GM18858 (cell line): ENCODE measurements at regions not wholly inside any gene's neighbourhood (a gene's known extent, or its start where the extent isn't known, plus 50 kb on each side); places are given as distances from the start of the nearest gene placed in this dataset.

ENCODE experiments used
- ATAC-seq: cut with Tn5 transposase; IDR thresholded peaks from one replicate; pipeline ENCODE4 v1.9.1; 2021; ENCODE audit not compliant: unreplicated experiment

GRCh38 chr15:66927201-66928077 is 138.0 kb upstream of the SMAD3 start:
- no peak for ATAC-seq

DNA sequence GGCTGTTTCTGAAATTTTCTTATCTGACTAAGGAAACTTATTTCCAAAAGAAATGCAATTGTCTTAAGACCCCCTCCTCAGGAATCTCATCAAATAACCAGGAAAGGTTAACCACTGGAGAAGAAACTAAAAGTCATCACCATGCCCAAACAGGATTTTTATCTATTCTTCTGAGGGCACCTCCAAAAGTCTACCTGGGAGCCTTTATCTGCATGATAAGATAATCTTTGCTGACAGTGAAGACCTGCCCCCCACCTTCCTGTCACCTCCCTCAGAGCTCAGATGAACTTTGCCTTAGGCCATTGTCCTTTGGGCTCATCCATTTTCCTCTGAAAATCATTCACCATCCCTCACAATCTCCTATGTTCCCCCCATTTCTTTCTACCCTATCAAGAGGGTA is 137.3 kb upstream of the SMAD3 start:
- no peak for ATAC-seq

- no peak for ATAC-seq
Observed at GRCh38 chr15:66928784-66929183, 136.6 kb upstream of the SMAD3 start.

- ATAC-seq, result no peak
Observed at GRCh38 chr15:66929843-66930402, 135.5 kb upstream of the SMAD3 start.

GRCh38 chr15:66931768-66932633 is 133.4 kb upstream of the SMAD3 start:
- no peak for ATAC-seq

DNA sequence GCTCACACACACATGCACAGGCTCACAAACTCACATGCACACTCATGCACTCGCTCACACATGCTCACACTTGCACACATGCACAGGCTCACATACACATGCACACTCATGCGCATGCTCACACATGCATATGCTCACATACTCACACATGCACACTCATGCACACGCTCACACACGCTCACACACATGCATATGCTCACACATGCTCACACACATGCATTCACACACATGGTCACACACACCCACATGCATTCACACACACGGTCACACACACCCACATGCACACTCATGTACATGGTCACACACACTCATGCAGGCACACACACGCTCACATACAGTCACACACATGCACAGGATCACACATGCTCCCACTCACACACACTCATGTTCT is 132.8 kb upstream of the SMAD3 start:
- no peak for ATAC-seq

- ATAC-seq, result no peak
Observed at GRCh38 chr15:66933932-66934867, 131.2 kb upstream of the SMAD3 start.

DNA sequence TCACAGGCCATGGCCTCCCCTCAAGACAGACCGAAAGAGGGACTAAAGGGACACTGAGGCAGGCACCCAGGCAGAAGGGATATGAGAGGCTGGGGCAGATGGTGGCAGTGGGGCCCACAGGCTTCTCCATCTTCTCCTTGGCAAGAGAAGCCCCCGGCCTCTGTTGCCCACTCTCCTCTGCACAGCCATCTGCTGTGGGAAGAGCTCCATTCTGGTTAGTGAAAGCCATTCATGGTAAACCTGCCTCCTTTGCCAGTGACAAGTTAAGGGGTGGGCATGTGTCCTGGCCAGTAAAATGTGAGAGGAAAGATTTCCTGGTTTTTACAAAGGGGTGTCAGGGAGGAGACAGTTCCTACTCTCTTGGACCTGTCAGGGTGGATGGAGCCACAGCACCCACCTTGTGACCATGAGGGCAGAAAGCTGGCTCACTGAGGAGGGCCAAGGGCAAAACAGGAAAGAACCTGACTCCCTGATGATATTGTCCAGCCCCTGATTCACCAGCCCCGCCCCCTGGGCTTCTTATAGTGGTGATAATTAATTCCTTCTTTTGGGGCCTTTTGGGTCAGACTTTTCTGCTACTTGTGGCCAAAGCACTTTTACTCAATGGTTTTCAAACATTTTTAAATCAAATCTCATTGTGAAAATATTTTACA is 130.4 kb upstream of the SMAD3 start:
- ATAC-seq, result no peak

DNA sequence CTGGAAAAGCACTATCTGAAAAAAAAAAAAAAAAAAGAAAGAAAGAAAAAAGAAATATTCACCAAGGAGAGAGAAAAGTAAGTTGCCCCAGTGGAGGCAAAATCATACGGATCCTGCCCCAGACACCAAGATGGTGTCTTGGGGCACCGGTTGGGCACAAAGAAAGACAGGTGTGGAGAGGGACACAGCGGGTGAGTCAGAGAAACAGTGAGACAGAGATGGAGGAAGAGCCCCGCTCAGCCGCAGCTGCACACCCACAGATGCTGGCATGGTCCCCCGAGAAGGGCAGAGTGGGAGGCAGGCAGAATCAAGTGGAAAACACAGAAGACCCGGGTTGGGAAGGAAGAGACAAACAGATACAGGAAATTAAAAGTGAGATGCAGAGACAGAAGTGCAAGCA is 129.7 kb upstream of the SMAD3 start:
- no peak for ATAC-seq

DNA sequence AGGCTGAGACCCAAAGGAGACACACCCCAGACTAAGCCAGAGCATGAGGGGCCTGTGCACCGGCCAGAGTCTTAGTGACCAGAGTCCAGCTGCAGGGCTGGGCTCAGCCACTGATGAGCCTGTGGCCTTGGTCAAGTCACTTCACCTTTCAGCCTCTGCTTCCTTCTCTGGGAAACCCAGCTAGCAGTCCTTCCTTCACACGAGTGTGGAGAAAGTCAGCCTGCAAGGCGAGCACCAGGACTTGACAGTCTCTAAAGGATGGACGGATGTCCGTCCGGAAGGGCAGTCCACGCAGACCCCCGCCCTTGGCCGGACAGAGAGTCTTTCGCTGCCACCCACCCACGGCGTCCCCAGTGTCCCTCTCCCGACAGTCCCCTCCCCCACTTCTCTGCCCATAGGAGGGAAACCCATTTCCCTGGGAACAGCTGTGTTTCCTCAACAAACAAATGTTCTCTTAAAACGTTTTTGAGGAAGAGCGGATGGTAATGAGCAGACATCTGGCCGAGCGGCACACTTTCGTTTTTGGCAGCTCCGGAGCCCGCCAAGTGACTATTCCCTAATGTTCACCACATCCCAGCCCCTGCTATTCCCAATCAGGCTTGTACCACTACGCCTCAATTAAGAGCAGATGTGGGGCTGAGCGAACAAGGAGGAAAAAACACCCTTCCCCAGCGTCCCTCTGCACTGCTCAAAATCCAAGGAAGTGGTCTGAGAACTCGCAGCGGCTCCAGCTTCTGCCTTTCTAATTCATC is 129.1 kb upstream of the SMAD3 start:
- ATAC-seq, result no peak

DNA sequence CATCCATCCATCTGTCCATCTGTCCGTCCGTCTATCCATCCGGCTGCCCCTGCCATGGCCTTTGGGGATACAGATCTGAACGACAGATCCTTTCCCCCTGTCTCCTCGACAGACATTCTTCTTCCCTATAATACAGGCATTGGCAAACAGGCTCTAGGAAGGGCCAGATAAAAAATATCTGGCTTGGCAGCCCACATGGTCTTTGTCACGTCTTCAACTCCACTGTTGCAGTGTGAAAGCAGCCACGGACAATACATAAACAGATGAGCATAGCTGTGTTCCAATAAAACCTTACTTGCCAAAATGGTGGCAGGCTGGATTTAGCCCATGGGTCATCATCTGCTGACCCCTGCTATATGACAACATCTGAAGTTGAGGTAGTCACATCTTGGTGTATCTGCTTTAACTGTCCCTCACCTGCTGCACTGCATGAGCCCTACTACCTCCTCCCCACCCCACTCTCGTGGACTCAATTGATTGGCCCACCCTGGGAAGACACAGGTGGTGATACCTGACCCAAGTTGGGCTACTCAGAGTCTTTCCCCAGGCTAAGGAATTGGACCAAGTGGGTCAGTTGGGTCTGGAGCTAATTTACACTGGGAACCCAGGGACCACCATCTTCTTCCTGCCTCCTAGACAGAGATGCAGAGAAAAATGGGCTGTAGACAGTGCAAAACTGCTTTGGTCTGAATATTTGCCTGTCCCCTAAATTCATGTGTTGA is 128.4 kb upstream of the SMAD3 start:
- ATAC-seq, result no peak

- ATAC-seq, result no peak
Observed at GRCh38 chr15:66937588-66937987, 127.8 kb upstream of the SMAD3 start.

DNA sequence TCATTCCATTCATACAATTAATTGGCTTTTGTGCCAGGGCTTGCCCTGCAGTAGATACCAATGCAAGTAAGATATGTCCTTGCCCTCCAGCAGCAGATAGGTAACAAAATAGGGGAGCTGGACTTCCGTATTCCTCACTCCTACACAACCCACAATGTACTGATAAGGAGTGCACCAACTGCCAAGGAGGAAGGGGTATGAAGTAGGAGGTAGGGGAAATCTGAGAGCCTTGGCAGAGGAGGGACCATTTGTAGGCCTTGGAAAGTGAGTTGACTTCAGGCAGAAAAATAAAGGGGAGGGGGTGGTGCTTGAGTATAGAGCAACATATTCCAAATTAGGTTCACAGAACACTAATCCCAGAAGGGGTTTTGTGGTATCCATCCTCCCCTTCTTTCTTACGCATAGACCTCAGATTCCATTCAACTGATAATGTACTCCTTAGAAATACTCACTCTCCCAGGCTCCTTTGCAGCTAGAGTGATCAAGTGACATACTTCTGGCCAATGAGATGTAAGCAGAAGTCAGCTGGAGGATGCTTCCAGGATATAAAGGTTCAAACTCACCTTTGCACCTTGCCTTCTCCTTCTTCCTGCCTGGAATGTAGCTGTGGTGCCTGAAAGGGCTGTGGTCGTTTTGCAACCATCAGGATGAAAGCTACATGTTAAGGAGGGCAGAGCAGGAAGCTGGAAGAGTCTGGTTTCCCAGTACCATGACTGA is 127.1 kb upstream of the SMAD3 start:
- ATAC-seq, result no peak

GRCh38 chr15:66939016-66939415 is 126.4 kb upstream of the SMAD3 start:
- no peak for ATAC-seq

DNA sequence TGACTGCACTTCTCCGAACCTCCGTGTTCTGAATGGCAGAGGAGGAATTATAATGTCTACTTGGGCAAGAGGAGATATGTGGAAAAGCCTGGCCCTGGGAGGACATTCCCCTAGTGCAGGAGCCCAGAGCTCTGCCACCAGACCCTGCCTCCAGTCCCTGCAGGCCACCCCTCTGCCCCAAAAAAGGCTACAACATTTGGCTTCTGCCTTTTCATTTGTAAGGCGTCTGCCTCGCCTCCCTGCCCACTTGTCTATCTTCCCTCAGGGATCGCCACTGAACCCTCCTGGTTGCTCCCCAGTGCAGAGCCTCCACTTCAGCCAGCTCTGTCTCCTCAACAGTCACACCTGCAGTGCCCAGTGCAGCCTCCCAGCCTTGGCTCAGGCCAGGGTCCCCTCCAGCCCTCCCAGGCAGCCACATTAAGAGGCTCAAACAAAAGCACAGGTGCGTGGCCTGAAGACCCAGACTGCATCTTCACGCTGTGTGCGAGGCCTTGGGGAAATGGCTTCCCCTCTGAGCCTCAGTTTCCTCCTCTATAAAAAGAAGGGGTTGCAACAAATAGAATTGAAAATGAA is 125.9 kb upstream of the SMAD3 start:
- ATAC-seq, result no peak

- peak; percentile 71 for ATAC-seq
Observed at GRCh38 chr15:66940368-66940767, 125.0 kb upstream of the SMAD3 start.

DNA sequence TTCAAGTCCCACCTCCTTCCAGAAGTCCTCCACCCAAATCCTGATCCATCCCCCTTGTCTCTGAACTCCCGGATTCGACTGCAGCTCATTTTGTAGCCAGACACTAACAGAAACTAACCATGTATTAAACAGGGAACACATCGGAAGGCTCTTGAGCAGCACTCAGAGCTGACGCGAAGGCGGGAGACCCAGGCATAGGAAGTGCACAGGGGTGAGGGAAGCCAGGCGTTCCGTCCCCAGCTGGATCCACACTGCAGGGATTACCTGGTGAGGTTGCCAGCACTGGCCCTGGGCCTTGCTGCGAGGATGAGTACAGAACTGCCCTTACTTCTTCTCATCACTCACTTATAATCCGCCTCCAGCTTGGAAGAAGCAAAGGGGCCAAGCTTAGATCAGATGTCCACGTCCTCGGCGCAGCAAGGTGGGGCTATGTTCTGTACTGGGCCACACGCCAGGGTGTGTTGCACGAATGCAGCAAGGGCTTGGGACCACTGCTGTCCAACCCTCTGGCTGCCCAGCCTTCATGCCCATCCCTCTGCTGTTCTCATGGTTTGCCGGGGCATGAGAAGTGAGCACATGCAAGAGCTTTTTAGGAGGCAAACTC is 124.2 kb upstream of the SMAD3 start:
- ATAC-seq, result no peak
